T-helper 17 cell (primary cell): ENCODE measurements at regions not wholly inside any gene's neighbourhood (a gene's known extent, or its start where the extent isn't known, plus 50 kb on each side); places are given as distances from the start of the nearest gene placed in this dataset.

Experiments used
- ATAC-seq: fragments of 150-1000 bp; cut with Tn5 transposase; 2 replicates; pipeline ENCODE4 v1.10.0; 2021; ENCODE audit warnings: mild to moderate bottlenecking, moderate library complexity
- DNase-seq, 3 donors: peaks; one replicate each; pipeline versions ENCODE4 v3.0.0 to v3.0.0-alpha.2; 2020 to 2021
- H3K9me3 ChIP-seq: one replicate; pipeline ENCODE4 v1.7.0; 2013; ENCODE audit warnings: low read length, mild to moderate bottlenecking; ENCODE audit not compliant: control insufficient read depth, poor library complexity, severe bottlenecking
- H3K27ac Mint-ChIP-seq: one replicate; pipeline ENCODE4 v1.8.0; 2022; ENCODE audit warnings: mild to moderate bottlenecking, moderate library complexity, mixed read lengths
- H3K27me3 Mint-ChIP-seq: one replicate; pipeline ENCODE4 v1.8.0; 2022; ENCODE audit warnings: mixed read lengths
- H3K36me3 Mint-ChIP-seq: one replicate; pipeline ENCODE4 v1.8.0; 2022; ENCODE audit warnings: low read depth, mixed read lengths
- H3K4me1 Mint-ChIP-seq: one replicate; pipeline ENCODE4 v1.8.0; 2022; ENCODE audit warnings: mild to moderate bottlenecking, mixed read lengths
- H3K4me3 Mint-ChIP-seq: one replicate; pipeline ENCODE4 v1.8.0; 2022; ENCODE audit warnings: mild to moderate bottlenecking, moderate library complexity, mixed read lengths

DNA sequence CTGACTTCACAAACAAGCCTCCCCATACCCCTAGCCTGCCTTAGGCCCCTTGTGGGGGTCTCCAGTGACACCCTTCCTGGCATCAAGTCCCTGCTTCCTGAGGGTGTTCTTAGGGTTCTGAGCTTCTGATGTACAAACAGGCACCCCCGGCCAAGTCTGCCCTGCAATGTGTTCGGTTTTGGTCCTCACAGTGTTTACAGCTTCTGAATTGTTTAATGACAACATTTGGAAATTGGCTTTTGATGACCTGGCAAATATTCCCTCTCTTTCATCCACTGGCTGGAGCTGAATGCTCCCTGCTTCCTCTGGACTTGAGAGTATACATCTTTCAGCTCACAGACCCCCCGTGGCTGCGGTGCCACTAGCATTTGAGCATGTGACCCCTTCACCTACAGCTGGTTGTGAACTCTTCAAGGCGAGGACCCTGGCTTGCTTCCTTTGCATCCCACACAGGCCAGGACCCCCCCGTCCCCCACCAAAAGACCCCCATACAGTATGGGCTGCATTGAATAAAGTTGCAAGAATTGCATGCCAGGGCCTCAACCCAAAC, 180.8 kb downstream of the KATNIP start:
- no peaks in the 10 kb centered on the region for H3K27me3 Mint-ChIP-seq
- no peaks in the 10 kb centered on the region for H3K9me3 ChIP-seq
- no peak overlapping the region for H3K4me3 Mint-ChIP-seq
- H3K4me1 Mint-ChIP-seq: peaks cover 4% of the 10 kb centered on the region
- H3K27ac Mint-ChIP-seq: no peak overlapping the region
- peaks cover 10% of the 10 kb centered on the region for H3K36me3 Mint-ChIP-seq
- no peak for ATAC-seq
- DNase-seq: no peak

DNA sequence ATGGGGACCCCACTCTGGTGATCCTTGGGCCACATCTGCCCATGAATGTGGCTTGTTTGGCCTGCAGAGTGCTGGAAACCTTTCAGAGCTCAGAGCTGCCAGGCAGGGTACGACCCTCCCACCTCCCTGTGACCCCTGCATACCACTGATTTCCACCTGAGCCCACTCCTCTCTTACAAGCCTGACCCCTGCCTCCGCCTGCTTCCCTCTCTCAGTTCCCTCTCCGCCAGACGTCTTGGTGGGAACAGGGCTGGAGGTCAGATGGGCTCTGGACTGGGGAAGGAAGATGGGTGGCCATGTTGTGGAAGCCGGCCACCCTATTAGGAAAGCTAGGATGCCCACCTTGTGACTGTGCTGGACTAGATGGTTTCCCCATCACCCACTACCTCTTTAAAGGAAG, 185.1 kb downstream of the KATNIP start:
- DNase-seq: no peak
- ATAC-seq: no peak
- Mint-ChIP-seq H3K27me3 (no peaks in the 10 kb centered on the region), H3K4me3 (no peak overlapping the region), H3K27ac (no peak overlapping the region), H3K4me1 (peaks cover 3% of the 10 kb centered on the region), H3K36me3 (peaks cover 13% of the 10 kb centered on the region)
- no peaks in the 10 kb centered on the region for H3K9me3 ChIP-seq

GRCh38 chr16:27736431-27736830, 186.5 kb downstream of the KATNIP start:
- Mint-ChIP-seq H3K27me3 (no peaks in the 10 kb centered on the region), H3K27ac (peak overlapping the region; percentile 24), H3K36me3 (peaks cover 13% of the 10 kb centered on the region), H3K4me1 (peaks cover 3% of the 10 kb centered on the region), H3K4me3 (no peak overlapping the region)
- no peak for DNase-seq
- ATAC-seq: no peak
- H3K9me3 ChIP-seq: no peaks in the 10 kb centered on the region

DNA sequence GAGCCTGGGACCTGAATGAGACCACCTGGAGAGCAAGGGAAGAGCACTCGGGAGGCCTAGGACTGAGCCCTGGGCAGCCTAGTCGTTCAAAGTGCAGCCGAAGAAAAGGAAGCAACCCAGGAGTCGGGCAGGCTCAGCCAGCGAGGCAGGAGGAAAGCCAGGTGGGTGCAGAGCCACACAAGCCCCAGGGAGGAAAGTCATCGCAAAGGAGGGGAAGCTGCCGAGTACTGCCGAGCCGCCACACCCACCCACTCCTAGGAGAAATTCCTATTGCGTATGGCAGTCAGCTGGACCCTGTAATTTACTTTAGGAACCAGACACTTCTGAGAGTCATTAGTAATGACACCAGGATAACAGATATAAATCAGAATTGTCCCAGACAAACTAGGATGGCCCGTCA, 187.6 kb downstream of the KATNIP start:
- H3K9me3 ChIP-seq: no peaks in the 10 kb centered on the region
- Mint-ChIP-seq H3K27me3 (no peaks in the 10 kb centered on the region), H3K36me3 (peaks cover 13% of the 10 kb centered on the region), H3K4me3 (no peak overlapping the region), H3K27ac (peak overlapping the region; percentile 34), H3K4me1 (peaks cover 3% of the 10 kb centered on the region)
- no peak for DNase-seq
- ATAC-seq: no peak
